Choroid plexus epithelial cell (primary cell): ENCODE measurements at regions not wholly inside any gene's neighbourhood (a gene's known extent, or its start where the extent isn't known, plus 50 kb on each side); places are given as distances from the start of the nearest gene placed in this dataset.

Source experiments
- DNase-seq: peaks from one replicate; pipeline ENCODE4 v3.0.0-alpha.2; 2010; ENCODE audit warnings: low read depth
- H3K4me3 ChIP-seq: 2 replicates; pipeline ENCODE4 v1.5.1; 2011; ENCODE audit warnings: low read depth, mild to moderate bottlenecking, control low read depth, low read length, moderate library complexity
- CTCF ChIP-seq: conservative IDR thresholded peaks from 2 replicates; pipeline ENCODE4 v1.5.1; 2011; ENCODE audit warnings: low read depth, mild to moderate bottlenecking, control low read depth, inconsistent platforms, low read length, moderate library complexity

GRCh38 chr5:165258197-165258771 is 1752.9 kb downstream of the MAT2B start:
- no peak for TF ChIP-seq CTCF
- DNase-seq: no peak

GRCh38 chr5:165260426-165260825 is 1755.0 kb downstream of the MAT2B start:
- no peak overlapping the region for H3K4me3 ChIP-seq
- TF ChIP-seq CTCF: no peak

More at GRCh38 chr5:165258197-165258771, 1752.9 kb downstream of the MAT2B start:
- H3K4me3 ChIP-seq: no peak overlapping the region

GRCh38 chr5:165263536-165263935 is 1758.1 kb downstream of the MAT2B start:
- DNase-seq: no peak
- no peak overlapping the region for H3K4me3 ChIP-seq
- no peak for TF ChIP-seq CTCF

More at GRCh38 chr5:165260426-165260825, 1755.0 kb downstream of the MAT2B start:
- DNase-seq: no peak

- H3K4me3 ChIP-seq: no peak overlapping the region
- no peak for DNase-seq
- no peak for TF ChIP-seq CTCF
These were observed 1761.5 kb downstream of the MAT2B start for GRCh38 chr5:165266939-165267338.

GRCh38 chr5:165272436-165272835 is 1767.0 kb downstream of the MAT2B start:
- H3K4me3 ChIP-seq: no peak overlapping the region
- TF ChIP-seq CTCF: no peak
- no peak for DNase-seq

GRCh38 chr5:165277661-165278060 is 1772.2 kb downstream of the MAT2B start:
- no peak for TF ChIP-seq CTCF
- no peak for DNase-seq
- H3K4me3 ChIP-seq: no peak overlapping the region

- H3K4me3 ChIP-seq: no peak overlapping the region
- no peak for TF ChIP-seq CTCF
These were observed 1777.1 kb downstream of the MAT2B start for GRCh38 chr5:165282491-165282890.

More at GRCh38 chr5:165282491-165282890, 1777.1 kb downstream of the MAT2B start:
- no peak for DNase-seq
